Endothelial cell of umbilical vein (primary cell): ENCODE measurements at regions not wholly inside any gene's neighbourhood (a gene's known extent, or its start where the extent isn't known, plus 50 kb on each side); places are given as distances from the start of the nearest gene placed in this dataset.

Experiments
- FOS ChIP-seq: IDR thresholded peaks from 2 replicates; pipeline ENCODE4 v1.6.1; 2011; ENCODE audit warnings: mild to moderate bottlenecking, low read length, moderate library complexity, borderline replicate concordance; ENCODE audit not compliant: insufficient read depth
- POLR2AphosphoS5 ChIP-seq: IDR thresholded peaks from 2 replicates; pipeline ENCODE4 v1.6.1; 2012; ENCODE audit warnings: low read depth, mild to moderate bottlenecking, control low read depth, low read length, moderate library complexity; ENCODE audit not compliant: insufficient read depth
- TF ChIP-seq, protein P1 (sequence below), 2 donors: IDR thresholded peaks; 1 replicate in 1 of 2; 2 replicates in 1 of 2; pipeline ENCODE4 v1.5.1; 2011; ENCODE audit warnings: low read length in 2 of 2, mild to moderate bottlenecking in 2 of 2, moderate library complexity in 2 of 2, control low read depth in 1 of 2, inconsistent platforms in 1 of 2, low read depth in 1 of 2; ENCODE audit not compliant: insufficient read depth in 1 of 2; ENCODE audit errors: extremely low read depth in 1 of 2

DNA sequence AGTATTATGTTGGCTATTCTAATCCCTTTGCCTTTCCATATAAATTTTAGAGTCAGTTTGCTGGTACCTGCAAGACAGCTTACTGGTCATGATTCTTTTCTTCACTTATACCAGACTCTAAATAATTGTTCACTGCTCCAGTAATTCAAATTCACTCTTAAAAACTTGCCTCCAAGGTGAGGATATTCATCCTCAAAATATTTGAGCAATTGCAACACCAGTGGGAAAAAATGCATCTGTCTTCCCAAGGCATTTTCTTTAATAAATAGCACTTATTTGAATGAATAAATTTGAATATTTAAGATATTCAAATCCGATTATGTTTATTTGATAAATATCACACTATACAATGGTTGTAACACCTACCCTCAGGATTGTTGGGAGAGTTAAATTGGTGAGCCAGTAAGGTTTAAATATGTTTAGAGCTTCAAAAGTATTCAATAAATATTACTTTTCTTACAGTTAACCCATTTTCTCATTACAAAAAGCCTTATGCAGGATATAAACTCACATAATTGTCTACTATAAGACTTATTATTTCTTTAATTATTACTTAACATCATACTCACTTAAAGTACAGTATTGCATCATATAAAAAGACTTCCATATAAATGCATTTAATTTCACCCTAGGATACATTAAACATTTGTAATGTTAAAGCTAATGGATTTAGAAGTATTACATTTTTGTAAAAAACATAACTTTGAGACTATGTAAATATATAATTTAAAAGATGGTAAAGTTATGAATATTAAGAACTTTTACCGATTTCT, 285.6 kb downstream of the SAMD5 start:
- TF ChIP-seq, protein P1, sequence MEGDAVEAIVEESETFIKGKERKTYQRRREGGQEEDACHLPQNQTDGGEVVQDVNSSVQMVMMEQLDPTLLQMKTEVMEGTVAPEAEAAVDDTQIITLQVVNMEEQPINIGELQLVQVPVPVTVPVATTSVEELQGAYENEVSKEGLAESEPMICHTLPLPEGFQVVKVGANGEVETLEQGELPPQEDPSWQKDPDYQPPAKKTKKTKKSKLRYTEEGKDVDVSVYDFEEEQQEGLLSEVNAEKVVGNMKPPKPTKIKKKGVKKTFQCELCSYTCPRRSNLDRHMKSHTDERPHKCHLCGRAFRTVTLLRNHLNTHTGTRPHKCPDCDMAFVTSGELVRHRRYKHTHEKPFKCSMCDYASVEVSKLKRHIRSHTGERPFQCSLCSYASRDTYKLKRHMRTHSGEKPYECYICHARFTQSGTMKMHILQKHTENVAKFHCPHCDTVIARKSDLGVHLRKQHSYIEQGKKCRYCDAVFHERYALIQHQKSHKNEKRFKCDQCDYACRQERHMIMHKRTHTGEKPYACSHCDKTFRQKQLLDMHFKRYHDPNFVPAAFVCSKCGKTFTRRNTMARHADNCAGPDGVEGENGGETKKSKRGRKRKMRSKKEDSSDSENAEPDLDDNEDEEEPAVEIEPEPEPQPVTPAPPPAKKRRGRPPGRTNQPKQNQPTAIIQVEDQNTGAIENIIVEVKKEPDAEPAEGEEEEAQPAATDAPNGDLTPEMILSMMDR (IDR thresholded peaks at IDR 0.05; ENCODE audit: extremely low read depth in 1 of 2, insufficient read depth in 1 of 2, low read depth in 1 of 2, low read length in 2 of 2) = no peak
- TF ChIP-seq FOS (no peak), POLR2AphosphoS5 (no peak)
